ENCODE measurements at regions not wholly inside any gene's neighbourhood (a gene's known extent, or its start where the extent isn't known, plus 50 kb on each side); places are given as distances from the start of the nearest gene placed in this dataset.
A peak's percentile ranks its signal among the peaks of the same experiment; 100 is the strongest.

DNA sequence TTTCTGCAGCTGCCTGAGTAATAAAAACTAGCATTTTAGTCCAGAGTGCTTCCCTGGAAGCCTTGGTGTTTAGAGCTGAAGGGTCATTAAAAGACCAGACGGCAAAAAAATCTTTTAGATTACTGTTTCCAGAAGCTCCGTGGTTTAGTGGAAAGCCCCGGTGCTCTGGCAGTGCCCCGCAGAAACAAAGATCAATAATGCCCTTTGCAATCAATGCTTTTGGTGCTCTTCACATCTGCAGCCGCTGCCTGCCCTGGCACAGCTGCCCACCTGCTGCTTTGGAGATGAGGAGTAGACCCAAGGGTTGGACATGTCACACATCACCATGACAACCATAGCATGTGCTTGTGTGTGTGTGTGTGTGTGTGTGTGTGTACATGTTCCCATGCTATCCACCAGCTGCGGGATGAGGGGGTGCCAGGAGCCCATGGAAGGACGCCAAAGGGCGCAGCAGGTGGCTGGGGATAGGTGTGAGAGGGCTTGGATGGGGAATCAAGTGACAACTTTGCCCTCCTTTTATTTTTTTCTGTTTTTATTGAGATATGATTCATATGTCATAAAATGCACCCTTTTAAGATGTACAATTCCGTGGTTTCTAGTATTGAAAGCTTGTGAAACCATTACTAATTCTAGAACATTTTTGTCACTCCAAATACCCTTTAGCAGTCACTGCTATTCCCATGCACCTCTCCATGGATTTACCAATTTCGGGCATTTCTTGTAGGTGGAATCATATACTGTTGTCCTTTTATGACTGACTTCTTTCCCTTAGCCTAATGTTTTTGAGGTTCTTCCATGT lies 75.7 kb upstream of the KLHL25 start:
- H3K27me3 ChIP-seq = no peaks in the 10 kb centered on the region
- H3K4me3 ChIP-seq = no peak overlapping the region
- H3K27ac ChIP-seq = no peak overlapping the region
- H3K4me1 ChIP-seq = no peaks in the 10 kb centered on the region
- H3K9me3 ChIP-seq = no peaks in the 10 kb centered on the region
- TF ChIP-seq, protein P1, sequence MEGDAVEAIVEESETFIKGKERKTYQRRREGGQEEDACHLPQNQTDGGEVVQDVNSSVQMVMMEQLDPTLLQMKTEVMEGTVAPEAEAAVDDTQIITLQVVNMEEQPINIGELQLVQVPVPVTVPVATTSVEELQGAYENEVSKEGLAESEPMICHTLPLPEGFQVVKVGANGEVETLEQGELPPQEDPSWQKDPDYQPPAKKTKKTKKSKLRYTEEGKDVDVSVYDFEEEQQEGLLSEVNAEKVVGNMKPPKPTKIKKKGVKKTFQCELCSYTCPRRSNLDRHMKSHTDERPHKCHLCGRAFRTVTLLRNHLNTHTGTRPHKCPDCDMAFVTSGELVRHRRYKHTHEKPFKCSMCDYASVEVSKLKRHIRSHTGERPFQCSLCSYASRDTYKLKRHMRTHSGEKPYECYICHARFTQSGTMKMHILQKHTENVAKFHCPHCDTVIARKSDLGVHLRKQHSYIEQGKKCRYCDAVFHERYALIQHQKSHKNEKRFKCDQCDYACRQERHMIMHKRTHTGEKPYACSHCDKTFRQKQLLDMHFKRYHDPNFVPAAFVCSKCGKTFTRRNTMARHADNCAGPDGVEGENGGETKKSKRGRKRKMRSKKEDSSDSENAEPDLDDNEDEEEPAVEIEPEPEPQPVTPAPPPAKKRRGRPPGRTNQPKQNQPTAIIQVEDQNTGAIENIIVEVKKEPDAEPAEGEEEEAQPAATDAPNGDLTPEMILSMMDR (IDR thresholded peaks at IDR 0.05) = no peak
- no peaks in the 10 kb centered on the region for H3K36me3 ChIP-seq
- no peak for DNase-seq (ENCODE audit: low spot score)

GRCh38 chr15:85871545-85871944 lies 76.8 kb upstream of the KLHL25 start:
- TF ChIP-seq, protein P1 (IDR thresholded peaks at IDR 0.05) = no peak
- Histone ChIP-seq H3K27ac (no peak overlapping the region), H3K36me3 (no peaks in the 10 kb centered on the region), H3K27me3 (no peaks in the 10 kb centered on the region), H3K4me1 (no peaks in the 10 kb centered on the region), H3K4me3 (no peak overlapping the region), H3K9me3 (no peaks in the 10 kb centered on the region)
- no peak for DNase-seq (ENCODE audit: low spot score)

- H3K36me3 ChIP-seq = no peaks in the 10 kb centered on the region
- H3K9me3 ChIP-seq = no peaks in the 10 kb centered on the region
- no peaks in the 10 kb centered on the region for H3K27me3 ChIP-seq
- H3K4me1 ChIP-seq = no peaks in the 10 kb centered on the region
- TF ChIP-seq, protein P1 (IDR thresholded peaks at IDR 0.05) = no peak
- no peak overlapping the region for H3K27ac ChIP-seq
- no peak for DNase-seq (ENCODE audit: low spot score)
- H3K4me3 ChIP-seq = no peak overlapping the region
Observed at GRCh38 chr15:85872125-85872524, 77.4 kb upstream of the KLHL25 start.

DNA sequence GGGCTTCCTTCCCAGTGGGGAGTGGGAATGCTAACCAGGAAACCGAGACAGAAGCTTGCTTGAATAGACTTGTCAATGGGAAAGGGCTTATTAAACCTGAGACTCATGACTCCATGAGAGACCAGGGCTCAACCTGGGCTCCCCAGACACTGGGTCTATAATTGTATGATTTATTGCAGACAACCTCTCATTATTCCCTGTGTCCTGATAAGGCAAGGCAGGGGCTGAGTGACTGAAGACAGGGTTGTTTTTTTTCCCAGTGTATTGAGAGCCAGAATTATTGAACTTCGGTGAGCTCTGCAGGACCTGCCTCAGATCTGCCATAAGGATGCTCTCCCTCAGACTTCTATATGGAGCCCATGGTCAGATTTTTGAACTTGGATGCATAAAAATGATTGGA lies 79.5 kb upstream of the KLHL25 start:
- no peaks in the 10 kb centered on the region for H3K27me3 ChIP-seq
- no peaks in the 10 kb centered on the region for H3K9me3 ChIP-seq
- no peak overlapping the region for H3K27ac ChIP-seq
- no peak overlapping the region for H3K4me3 ChIP-seq
- TF ChIP-seq, protein P1 (IDR thresholded peaks at IDR 0.05) = no peak
- H3K4me1 ChIP-seq = no peaks in the 10 kb centered on the region
- no peak for DNase-seq (ENCODE audit: low spot score)
- H3K36me3 ChIP-seq = no peaks in the 10 kb centered on the region

DNA sequence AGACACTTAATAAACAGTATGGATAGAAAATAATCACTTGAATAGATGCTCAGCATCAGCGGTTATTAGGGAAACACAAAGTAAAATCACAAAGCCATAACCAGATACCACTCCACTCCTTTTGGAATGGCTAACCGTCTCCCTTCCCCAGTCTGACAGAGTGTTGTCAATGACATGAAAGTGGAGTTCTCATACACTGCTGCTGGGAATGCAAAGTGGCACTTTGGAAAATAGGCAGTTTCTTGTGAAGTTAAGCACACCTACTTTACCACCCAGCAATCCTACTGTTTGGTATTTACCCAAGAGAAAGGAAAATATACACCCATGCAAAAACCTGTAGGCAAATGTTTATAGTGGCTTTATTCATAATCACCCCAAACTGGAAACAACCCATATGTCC lies 81.0 kb upstream of the KLHL25 start:
- TF ChIP-seq, protein P1 (IDR thresholded peaks at IDR 0.05) = no peak

DNA sequence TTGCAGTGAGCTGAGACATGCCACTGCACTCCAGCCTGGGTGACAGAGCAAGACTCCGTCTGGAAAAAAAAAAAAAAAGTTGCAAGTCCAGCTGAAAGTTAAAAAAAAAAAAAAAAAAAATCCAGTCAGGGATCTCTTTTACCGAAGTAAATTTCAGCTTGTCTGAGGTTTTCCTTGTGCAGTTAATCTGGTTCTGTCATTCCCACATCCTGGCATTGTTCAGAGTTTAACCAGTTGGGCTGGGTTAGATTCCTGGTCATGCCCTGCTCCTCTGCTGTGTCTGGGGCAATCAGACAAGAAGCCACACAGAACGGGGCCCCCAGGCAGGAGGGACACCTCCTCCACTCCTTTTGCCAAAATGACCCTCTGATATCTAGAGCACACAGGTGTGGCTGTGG lies 84.1 kb upstream of the KLHL25 start:
- H3K27ac ChIP-seq = no peak overlapping the region
- TF ChIP-seq, protein P1 (IDR thresholded peaks at IDR 0.05) = no peak
- peak; percentile 30 for DNase-seq (ENCODE audit: low spot score)
- no peaks in the 10 kb centered on the region for H3K36me3 ChIP-seq
- H3K4me3 ChIP-seq = no peak overlapping the region
- H3K9me3 ChIP-seq = peaks cover 0 to 4% of the 10 kb centered on the region in 2 donors
- no peaks in the 10 kb centered on the region for H3K27me3 ChIP-seq
- H3K4me1 ChIP-seq = no peaks in the 10 kb centered on the region

More for the DNA sequence above, 81.0 kb upstream of the KLHL25 start:
- H3K36me3 ChIP-seq = no peaks in the 10 kb centered on the region
- H3K4me3 ChIP-seq = no peak overlapping the region
- H3K27ac ChIP-seq = no peak overlapping the region
- no peaks in the 10 kb centered on the region for H3K4me1 ChIP-seq
- no peaks in the 10 kb centered on the region for H3K27me3 ChIP-seq
- no peak for DNase-seq (ENCODE audit: low spot score)
- H3K9me3 ChIP-seq = no peaks in the 10 kb centered on the region

Data from right atrium auricular region (tissue), 2 donors.